ENCODE measurements at regions not wholly inside any gene's neighbourhood (a gene's known extent, or its start where the extent isn't known, plus 50 kb on each side); places are given as distances from the start of the nearest gene placed in this dataset.

- ATAC-seq (no peak), DNase-seq (no peak)
- ChIA-PET POLR2A (no interaction called here), CTCF (no interaction called here)
- no peaks in the 10 kb centered on the region for H3K27me3 Mint-ChIP-seq (ENCODE audit: low read depth)
- H3K27ac Mint-ChIP-seq: no peak overlapping the region
- no peaks in the 10 kb centered on the region for H3K9me3 Mint-ChIP-seq (ENCODE audit: insufficient read depth)
- H3K4me1 Mint-ChIP-seq (ENCODE audit: low read depth): no peaks in the 10 kb centered on the region
- no peak overlapping the region for H3K4me3 Mint-ChIP-seq
- H3K36me3 Mint-ChIP-seq (ENCODE audit: low read depth): no peaks in the 10 kb centered on the region
Observed at GRCh38 chr6:98639089-98639635, 195.2 kb upstream of the POU3F2 start.

- no peak overlapping the region for H3K4me3 Mint-ChIP-seq
- CTCF ChIA-PET: no interaction called here
- ATAC-seq: no peak
Observed at GRCh38 chr6:98640366-98640765, 194.0 kb upstream of the POU3F2 start.

GRCh38 chr6:98641949-98642719, 192.2 kb upstream of the POU3F2 start:
- no peaks in the 10 kb centered on the region for H3K27me3 Mint-ChIP-seq (ENCODE audit: low read depth)
- no peaks in the 10 kb centered on the region for H3K4me1 Mint-ChIP-seq (ENCODE audit: low read depth)
- DNase-seq (no peak), ATAC-seq (no peak)
- POLR2A ChIA-PET: no interaction called here
- H3K9me3 Mint-ChIP-seq (ENCODE audit: insufficient read depth): no peaks in the 10 kb centered on the region
- H3K27ac Mint-ChIP-seq: no peak overlapping the region
- H3K4me3 Mint-ChIP-seq: no peak overlapping the region
- CTCF ChIA-PET: no interaction called here
- H3K36me3 Mint-ChIP-seq (ENCODE audit: low read depth): no peaks in the 10 kb centered on the region

More at GRCh38 chr6:98640366-98640765, 194.0 kb upstream of the POU3F2 start:
- Mint-ChIP-seq H3K27ac (no peak overlapping the region), H3K27me3 (ENCODE audit: low read depth) (no peaks in the 10 kb centered on the region), H3K36me3 (ENCODE audit: low read depth) (no peaks in the 10 kb centered on the region), H3K4me1 (ENCODE audit: low read depth) (no peaks in the 10 kb centered on the region), H3K9me3 (ENCODE audit: insufficient read depth) (no peaks in the 10 kb centered on the region)
- no peak for DNase-seq
- POLR2A ChIA-PET: no interaction called here

- ATAC-seq: no peak
- DNase-seq: no peak
- no peaks in the 10 kb centered on the region for H3K9me3 Mint-ChIP-seq (ENCODE audit: insufficient read depth)
- H3K36me3 Mint-ChIP-seq (ENCODE audit: low read depth): no peaks in the 10 kb centered on the region
- H3K27ac Mint-ChIP-seq: no peak overlapping the region
- no peaks in the 10 kb centered on the region for H3K27me3 Mint-ChIP-seq (ENCODE audit: low read depth)
- ChIA-PET CTCF (no interaction called here), POLR2A (no interaction called here)
- no peak overlapping the region for H3K4me3 Mint-ChIP-seq
- H3K4me1 Mint-ChIP-seq (ENCODE audit: low read depth): no peaks in the 10 kb centered on the region
Observed at GRCh38 chr6:98644063-98644462, 190.3 kb upstream of the POU3F2 start.

GRCh38 chr6:98648211-98648914, 186.0 kb upstream of the POU3F2 start:
- no peaks in the 10 kb centered on the region for H3K36me3 Mint-ChIP-seq (ENCODE audit: low read depth)
- H3K27ac Mint-ChIP-seq: no peak overlapping the region
- ATAC-seq (no peak), DNase-seq (no peak)
- ChIA-PET POLR2A (no interaction called here), CTCF (no interaction called here)
- no peaks in the 10 kb centered on the region for H3K9me3 Mint-ChIP-seq (ENCODE audit: insufficient read depth)
- H3K4me3 Mint-ChIP-seq: no peak overlapping the region
- H3K27me3 Mint-ChIP-seq (ENCODE audit: low read depth): no peaks in the 10 kb centered on the region
- no peaks in the 10 kb centered on the region for H3K4me1 Mint-ChIP-seq (ENCODE audit: low read depth)

- no peak overlapping the region for H3K27ac Mint-ChIP-seq
- no peaks in the 10 kb centered on the region for H3K27me3 Mint-ChIP-seq (ENCODE audit: low read depth)
- ATAC-seq (no peak), DNase-seq (no peak)
- ChIA-PET POLR2A (no interaction called here), CTCF (no interaction called here)
- H3K36me3 Mint-ChIP-seq (ENCODE audit: low read depth): no peaks in the 10 kb centered on the region
- no peak overlapping the region for H3K4me3 Mint-ChIP-seq
- H3K9me3 Mint-ChIP-seq (ENCODE audit: insufficient read depth): no peaks in the 10 kb centered on the region
- no peaks in the 10 kb centered on the region for H3K4me1 Mint-ChIP-seq (ENCODE audit: low read depth)
Observed at GRCh38 chr6:98650941-98651340, 183.4 kb upstream of the POU3F2 start.

GRCh38 chr6:98653179-98653578, 181.2 kb upstream of the POU3F2 start:
- Mint-ChIP-seq H3K4me3 (no peak overlapping the region), H3K36me3 (ENCODE audit: low read depth) (no peaks in the 10 kb centered on the region), H3K27ac (no peak overlapping the region), H3K9me3 (ENCODE audit: insufficient read depth) (no peaks in the 10 kb centered on the region), H3K27me3 (ENCODE audit: low read depth) (no peaks in the 10 kb centered on the region), H3K4me1 (ENCODE audit: low read depth) (no peaks in the 10 kb centered on the region)
- CTCF ChIA-PET: no interaction called here
- ATAC-seq: no peak
- POLR2A ChIA-PET: no interaction called here
- DNase-seq: no peak

GRCh38 chr6:98657764-98658163, 176.6 kb upstream of the POU3F2 start:
- no peaks in the 10 kb centered on the region for H3K27me3 Mint-ChIP-seq (ENCODE audit: low read depth)
- no peak for ATAC-seq

GRCh38 chr6:98669371-98669770, 165.0 kb upstream of the POU3F2 start:
- CTCF ChIA-PET: no interaction called here
- H3K36me3 Mint-ChIP-seq (ENCODE audit: low read depth): no peaks in the 10 kb centered on the region
- POLR2A ChIA-PET: no interaction called here
- DNase-seq: no peak
- no peak overlapping the region for H3K4me3 Mint-ChIP-seq
- no peak overlapping the region for H3K27ac Mint-ChIP-seq
- no peaks in the 10 kb centered on the region for H3K27me3 Mint-ChIP-seq (ENCODE audit: low read depth)
- H3K9me3 Mint-ChIP-seq (ENCODE audit: insufficient read depth): no peaks in the 10 kb centered on the region
- no peaks in the 10 kb centered on the region for H3K4me1 Mint-ChIP-seq (ENCODE audit: low read depth)
- ATAC-seq: no peak

More at GRCh38 chr6:98657764-98658163, 176.6 kb upstream of the POU3F2 start:
- Mint-ChIP-seq H3K36me3 (ENCODE audit: low read depth) (no peaks in the 10 kb centered on the region), H3K4me1 (ENCODE audit: low read depth) (no peaks in the 10 kb centered on the region), H3K9me3 (ENCODE audit: insufficient read depth) (no peaks in the 10 kb centered on the region), H3K4me3 (no peak overlapping the region), H3K27ac (no peak overlapping the region)
- peak; percentile 35 for DNase-seq
- ChIA-PET CTCF (interaction anchor here (0.9 kb wide), 1 partner anchor 173 kb away, joined by 3 read pairs; no protein-coding TSS in a partner anchor), POLR2A (no interaction called here)

- POLR2A ChIA-PET: no interaction called here
- ATAC-seq (no peak), DNase-seq (no peak)
- CTCF ChIA-PET: no interaction called here
- H3K9me3 Mint-ChIP-seq (ENCODE audit: insufficient read depth): no peaks in the 10 kb centered on the region
- H3K27ac Mint-ChIP-seq: no peak overlapping the region
- no peak overlapping the region for H3K4me3 Mint-ChIP-seq
- H3K27me3 Mint-ChIP-seq (ENCODE audit: low read depth): no peaks in the 10 kb centered on the region
- H3K4me1 Mint-ChIP-seq (ENCODE audit: low read depth): no peaks in the 10 kb centered on the region
- no peaks in the 10 kb centered on the region for H3K36me3 Mint-ChIP-seq (ENCODE audit: low read depth)
Observed at GRCh38 chr6:98670045-98670746, 164.2 kb upstream of the POU3F2 start.

GRCh38 chr6:98672681-98673475, 161.5 kb upstream of the POU3F2 start:
- H3K4me1 Mint-ChIP-seq (ENCODE audit: low read depth): no peaks in the 10 kb centered on the region
- DNase-seq (no peak), ATAC-seq (no peak)
- no peak overlapping the region for H3K27ac Mint-ChIP-seq
- CTCF ChIA-PET: no interaction called here
- no peaks in the 10 kb centered on the region for H3K36me3 Mint-ChIP-seq (ENCODE audit: low read depth)
- POLR2A ChIA-PET: no interaction called here
- no peak overlapping the region for H3K4me3 Mint-ChIP-seq
- H3K9me3 Mint-ChIP-seq (ENCODE audit: insufficient read depth): no peaks in the 10 kb centered on the region
- H3K27me3 Mint-ChIP-seq (ENCODE audit: low read depth): no peaks in the 10 kb centered on the region
